ENCODE measurements at regions not wholly inside any gene's neighbourhood (a gene's known extent, or its start where the extent isn't known, plus 50 kb on each side); places are given as distances from the start of the nearest gene placed in this dataset.
"Not testable (repeated sequence)": the region's sequence is repeated elsewhere in the genome, so short reads cannot be mapped to it uniquely, and the experiment has no call there.

- Histone ChIP-seq H3K4me1 (no peaks in the 10 kb centered on the region), H3K4me3 (no peak overlapping the region), H3K36me3 (no peaks in the 10 kb centered on the region), H3K27ac (no peak overlapping the region), H3K27me3 (no peaks in the 10 kb centered on the region), H3K9me3 (replicated peaks) (no peaks in the 10 kb centered on the region)
- no peak for DNase-seq
Observed at GRCh38 chr5:152676196-152676595, 271.1 kb upstream of the NMUR2 start.

GRCh38 chr5:152683205-152683604, 278.1 kb upstream of the NMUR2 start:
- DNase-seq: no peak
- H3K4me1 ChIP-seq: no peaks in the 10 kb centered on the region
- no peaks in the 10 kb centered on the region for H3K36me3 ChIP-seq
- H3K27me3 ChIP-seq: no peaks in the 10 kb centered on the region
- H3K9me3 ChIP-seq (replicated peaks): no peaks in the 10 kb centered on the region
- H3K27ac ChIP-seq: no peak overlapping the region
- no peak overlapping the region for H3K4me3 ChIP-seq

- H3K27ac ChIP-seq: no peak overlapping the region
Observed at GRCh38 chr5:152686931-152687330, 281.9 kb upstream of the NMUR2 start.

GRCh38 chr5:152688561-152689249, 283.6 kb upstream of the NMUR2 start:
- H3K27ac ChIP-seq: no peak overlapping the region
- H3K9me3 ChIP-seq (replicated peaks): no peaks in the 10 kb centered on the region
- DNase-seq: peak in 1 of 2 experiments; percentile 11
- H3K4me1 ChIP-seq: no peaks in the 10 kb centered on the region
- H3K27me3 ChIP-seq: no peaks in the 10 kb centered on the region
- H3K36me3 ChIP-seq: no peaks in the 10 kb centered on the region
- H3K4me3 ChIP-seq: no peak overlapping the region

More at GRCh38 chr5:152686931-152687330, 281.9 kb upstream of the NMUR2 start:
- H3K4me3 ChIP-seq: no peak overlapping the region
- DNase-seq: peak in 1 of 2 experiments; percentile 3
- H3K36me3 ChIP-seq: no peaks in the 10 kb centered on the region
- H3K4me1 ChIP-seq: no peaks in the 10 kb centered on the region
- no peaks in the 10 kb centered on the region for H3K9me3 ChIP-seq (replicated peaks)
- no peaks in the 10 kb centered on the region for H3K27me3 ChIP-seq

GRCh38 chr5:152689250-152689711, 284.2 kb upstream of the NMUR2 start:
- Histone ChIP-seq H3K4me1 (no peaks in the 10 kb centered on the region), H3K36me3 (no peaks in the 10 kb centered on the region), H3K4me3 (no peak overlapping the region), H3K27me3 (no peaks in the 10 kb centered on the region), H3K9me3 (replicated peaks) (no peaks in the 10 kb centered on the region), H3K27ac (no peak overlapping the region)
- DNase-seq: no peak

GRCh38 chr5:152694231-152694630, 289.2 kb upstream of the NMUR2 start:
- no peaks in the 10 kb centered on the region for H3K9me3 ChIP-seq (replicated peaks)
- no peak for DNase-seq
- no peak overlapping the region for H3K4me3 ChIP-seq
- no peaks in the 10 kb centered on the region for H3K36me3 ChIP-seq
- H3K27me3 ChIP-seq: no peaks in the 10 kb centered on the region
- H3K4me1 ChIP-seq: no peaks in the 10 kb centered on the region
- H3K27ac ChIP-seq: no peak overlapping the region

- Histone ChIP-seq H3K4me1 (no peaks in the 10 kb centered on the region), H3K27ac (no peak overlapping the region)
Observed at GRCh38 chr5:152701305-152701949, 296.3 kb upstream of the NMUR2 start.

GRCh38 chr5:152704286-152704685, 299.2 kb upstream of the NMUR2 start:
- Histone ChIP-seq H3K4me3 (no peak overlapping the region), H3K27me3 (no peaks in the 10 kb centered on the region), H3K27ac (no peak overlapping the region), H3K36me3 (no peaks in the 10 kb centered on the region), H3K4me1 (no peaks in the 10 kb centered on the region), H3K9me3 (replicated peaks) (no peaks in the 10 kb centered on the region)
- DNase-seq: no peak

More at GRCh38 chr5:152701305-152701949, 296.3 kb upstream of the NMUR2 start:
- H3K9me3 ChIP-seq (replicated peaks): no peaks in the 10 kb centered on the region
- H3K4me3 ChIP-seq: no peak overlapping the region
- H3K27me3 ChIP-seq: no peaks in the 10 kb centered on the region
- no peaks in the 10 kb centered on the region for H3K36me3 ChIP-seq
- DNase-seq: no peak

GRCh38 chr5:152711801-152712388, 306.8 kb upstream of the NMUR2 start:
- DNase-seq: no peak

GRCh38 chr5:152717393-152717792, 312.3 kb upstream of the NMUR2 start:
- H3K4me1 ChIP-seq: no peaks in the 10 kb centered on the region
- peak in 1 of 2 experiments; percentile 1 for DNase-seq
- H3K4me3 ChIP-seq: no peak overlapping the region
- no peaks in the 10 kb centered on the region for H3K9me3 ChIP-seq (replicated peaks)
- no peak overlapping the region for H3K27ac ChIP-seq
- no peaks in the 10 kb centered on the region for H3K27me3 ChIP-seq
- H3K36me3 ChIP-seq: no peaks in the 10 kb centered on the region

More at GRCh38 chr5:152711801-152712388, 306.8 kb upstream of the NMUR2 start:
- Histone ChIP-seq H3K36me3 (no peaks in the 10 kb centered on the region), H3K27me3 (no peaks in the 10 kb centered on the region), H3K27ac (no peak overlapping the region), H3K9me3 (replicated peaks) (no peaks in the 10 kb centered on the region), H3K4me3 (no peak overlapping the region), H3K4me1 (no peaks in the 10 kb centered on the region)

GRCh38 chr5:152723482-152723881, 318.4 kb upstream of the NMUR2 start:
- Histone ChIP-seq H3K36me3 (no peaks in the 10 kb centered on the region), H3K27me3 (no peaks in the 10 kb centered on the region), H3K9me3 (replicated peaks) (no peaks in the 10 kb centered on the region), H3K4me3 (no peak overlapping the region), H3K4me1 (no peaks in the 10 kb centered on the region), H3K27ac (no peak overlapping the region)
- DNase-seq: peak in 1 of 2 experiments; percentile 9

GRCh38 chr5:152730176-152730575, 325.1 kb upstream of the NMUR2 start:
- Histone ChIP-seq H3K4me1 (no peaks in the 10 kb centered on the region), H3K4me3 (no peak overlapping the region), H3K27ac (no peak overlapping the region), H3K27me3 (no peaks in the 10 kb centered on the region), H3K9me3 (replicated peaks) (no peaks in the 10 kb centered on the region), H3K36me3 (no peaks in the 10 kb centered on the region)
- no peak for DNase-seq

GRCh38 chr5:152736906-152737305, 331.8 kb upstream of the NMUR2 start:
- Histone ChIP-seq H3K4me3 (no peak overlapping the region), H3K4me1 (no peaks in the 10 kb centered on the region), H3K27ac (no peak overlapping the region), H3K36me3 (no peaks in the 10 kb centered on the region), H3K27me3 (no peaks in the 10 kb centered on the region), H3K9me3 (replicated peaks) (no peaks in the 10 kb centered on the region)
- no peak for DNase-seq

- no peak for DNase-seq
- H3K27ac ChIP-seq: no peak overlapping the region
Observed at GRCh38 chr5:152739916-152740315, 334.8 kb upstream of the NMUR2 start.

GRCh38 chr5:152741126-152741525, 336.0 kb upstream of the NMUR2 start:
- H3K27ac ChIP-seq; DNase-seq; H3K9me3 ChIP-seq (replicated peaks); H3K4me1 ChIP-seq; H3K27me3 ChIP-seq; H3K4me3 ChIP-seq; H3K36me3 ChIP-seq: not testable (repeated sequence)

More at GRCh38 chr5:152739916-152740315, 334.8 kb upstream of the NMUR2 start:
- Histone ChIP-seq H3K4me1 (no peaks in the 10 kb centered on the region), H3K36me3 (no peaks in the 10 kb centered on the region), H3K27me3 (no peaks in the 10 kb centered on the region), H3K9me3 (replicated peaks) (no peaks in the 10 kb centered on the region), H3K4me3 (no peak overlapping the region)

All from SJCRH30 (cell line).